Neural progenitor cell (in vitro differentiated cells): ENCODE measurements at regions not wholly inside any gene's neighbourhood (a gene's known extent, or its start where the extent isn't known, plus 50 kb on each side); places are given as distances from the start of the nearest gene placed in this dataset.

Experiments
- DNase-seq: peaks from one replicate; pipeline ENCODE4 v3.0.0-alpha.2; 2016; ENCODE audit warnings: low spot score
- H2AFZ ChIP-seq: fragments of 200-600 bp; sonication (generic); replicated peaks from 2 replicates; pipeline ENCODE4 v1.6.1; 2016; ENCODE audit warnings: antibody characterized with exemption
- H3F3A ChIP-seq: fragments of 200-600 bp; sonication (generic); 2 replicates; pipeline ENCODE4 v1.6.1; 2016; ENCODE audit warnings: antibody characterized with exemption, low read depth
- H3K27ac ChIP-seq: fragments of 200-600 bp; sonication (generic); 2 replicates; pipeline ENCODE4 v1.5.1; 2016; ENCODE audit warnings: mild to moderate bottlenecking
- H3K27me3 ChIP-seq: fragments of 200-600 bp; sonication (generic); 2 replicates; pipeline ENCODE4 v1.6.1; 2016; ENCODE audit warnings: mild to moderate bottlenecking, moderate library complexity
- H3K36me3 ChIP-seq: fragments of 200-600 bp; sonication (generic); 2 replicates; pipeline ENCODE4 v1.5.1; 2016
- H3K4me1 ChIP-seq: fragments of 200-600 bp; sonication (generic); 2 replicates; pipeline ENCODE4 v1.6.1; 2016; ENCODE audit warnings: mixed run types
- H3K4me2 ChIP-seq: fragments of 200-600 bp; sonication (generic); 2 replicates; pipeline ENCODE4 v1.6.1; 2016
- H3K4me3 ChIP-seq: fragments of 200-600 bp; sonication (generic); 2 replicates; pipeline ENCODE4 v1.5.1; 2016
- H3K79me2 ChIP-seq: fragments of 200-600 bp; sonication (generic); 2 replicates; pipeline ENCODE4 v1.6.1; 2016; ENCODE audit warnings: low read depth
- H3K9ac ChIP-seq: fragments of 200-600 bp; sonication (generic); 2 replicates; pipeline ENCODE4 v1.6.1; 2016
- H3K9me3 ChIP-seq: fragments of 200-600 bp; sonication (generic); 2 replicates; pipeline ENCODE4 v1.5.1; 2016; ENCODE audit warnings: low read depth
- H4K20me1 ChIP-seq: fragments of 200-600 bp; sonication (generic); 2 replicates; pipeline ENCODE4 v1.6.1; 2016; ENCODE audit warnings: low read depth
- H3K27ac Mint-ChIP-seq: 3 replicates; pipeline ENCODE4 v1.8.0; 2021; ENCODE audit warnings: mixed read lengths
- H3K27me3 Mint-ChIP-seq: 2 replicates; pipeline ENCODE4 v1.8.0; 2022; ENCODE audit warnings: low read depth, mild to moderate bottlenecking, inconsistent platforms, moderate library complexity, mixed read lengths; ENCODE audit not compliant: insufficient read depth
- H3K36me3 Mint-ChIP-seq: 3 replicates; pipeline ENCODE4 v1.8.0; 2021; ENCODE audit warnings: mixed read lengths
- H3K4me1 Mint-ChIP-seq: 3 replicates; pipeline ENCODE4 v1.8.0; 2021; ENCODE audit warnings: mixed read lengths
- H3K4me3 Mint-ChIP-seq: 3 replicates; pipeline ENCODE4 v1.8.0; 2021; ENCODE audit warnings: mild to moderate bottlenecking, moderate library complexity, mixed read lengths
- H3K9me3 Mint-ChIP-seq: 3 replicates; pipeline ENCODE4 v1.8.0; 2020; ENCODE audit warnings: mixed read lengths
- CTCF ChIP-seq: fragments of 200-600 bp; sonication (generic); IDR thresholded peaks from 2 replicates; pipeline ENCODE4 v1.5.1; 2017; ENCODE audit warnings: antibody characterized with exemption, mild to moderate bottlenecking
- EZH2 ChIP-seq: fragments of 200-600 bp; sonication (generic); IDR thresholded peaks from 2 replicates; pipeline ENCODE4 v1.6.1; 2017; ENCODE audit warnings: antibody characterized with exemption, mild to moderate bottlenecking, moderate library complexity
- EZH2phosphoT487 ChIP-seq: fragments of 200-600 bp; sonication (generic); IDR thresholded peaks from 2 replicates; pipeline ENCODE4 v1.6.1; 2017; ENCODE audit warnings: antibody characterized with exemption

DNA sequence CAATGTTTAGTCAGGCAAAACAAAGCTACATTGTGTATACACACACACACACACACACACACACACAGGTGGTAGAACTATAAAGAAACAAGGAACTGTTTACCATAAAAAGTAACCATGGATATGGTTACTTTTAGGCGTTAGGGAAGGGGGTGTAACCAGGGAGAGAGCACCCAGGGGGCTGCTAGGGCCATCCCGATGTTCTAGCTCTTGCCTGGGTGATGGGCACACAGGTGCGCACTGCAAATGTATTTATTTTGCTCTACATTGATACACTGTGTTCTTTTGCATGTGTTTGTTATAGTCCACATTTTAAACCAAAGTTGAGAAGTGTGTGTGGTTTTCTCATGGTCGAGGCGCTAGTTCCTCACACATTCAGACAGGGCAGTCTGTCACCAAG, 69.8 kb upstream of the MYCN start:
- Histone ChIP-seq H3K9me3 (no peaks in the 10 kb centered on the region), H3K9ac (no peak overlapping the region), H2AFZ (no peak overlapping the region), H3K36me3 (no peaks in the 10 kb centered on the region), H3F3A (no peaks in the 10 kb centered on the region), H3K27ac (no peak overlapping the region), H3K79me2 (no peaks in the 10 kb centered on the region), H3K4me3 (no peak overlapping the region), H3K4me2 (no peak overlapping the region), H3K4me1 (no peaks in the 10 kb centered on the region), H3K27me3 (no peaks in the 10 kb centered on the region), H4K20me1 (no peaks in the 10 kb centered on the region)
- H3K4me1 Mint-ChIP-seq, result peaks cover 13% of the 10 kb centered on the region
- no peak for TF ChIP-seq CTCF
- no peak for TF ChIP-seq EZH2phosphoT487
- no peak for TF ChIP-seq EZH2
- peaks cover 12% of the 10 kb centered on the region for H3K9me3 Mint-ChIP-seq
- DNase-seq, result no peak
- no peak overlapping the region for H3K4me3 Mint-ChIP-seq
- H3K27ac Mint-ChIP-seq, result no peak overlapping the region
- H3K27me3 Mint-ChIP-seq, result peaks cover 2% of the 10 kb centered on the region
- no peaks in the 10 kb centered on the region for H3K36me3 Mint-ChIP-seq

DNA sequence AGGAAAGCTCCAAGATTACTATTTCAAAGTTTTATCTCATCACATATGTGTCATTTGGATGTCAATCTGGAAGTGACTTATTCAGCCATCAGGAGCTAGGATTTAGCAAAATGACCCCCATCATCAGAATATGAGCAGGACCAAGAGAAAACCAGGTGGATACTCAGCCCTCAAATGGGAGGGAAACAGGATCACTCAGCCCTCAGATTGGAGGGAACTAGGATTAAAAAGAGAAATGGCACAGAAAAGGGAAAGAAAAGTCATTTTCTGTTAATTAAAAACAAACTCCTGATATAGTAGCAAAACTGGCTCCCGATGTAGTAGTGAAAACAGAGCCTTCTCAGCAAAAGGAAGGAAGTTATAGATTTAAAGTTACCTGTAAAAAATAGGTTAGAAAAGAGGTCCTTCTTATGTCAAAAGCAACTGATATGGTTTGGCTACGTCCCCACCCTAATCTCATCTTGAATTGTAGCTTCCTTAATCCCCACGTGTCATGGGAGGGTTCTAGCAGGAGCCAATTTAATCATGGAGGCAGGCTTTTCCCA, 69.0 kb upstream of the MYCN start:
- Mint-ChIP-seq H3K4me3 (no peak overlapping the region), H3K27me3 (peaks cover 2% of the 10 kb centered on the region), H3K36me3 (no peaks in the 10 kb centered on the region), H3K27ac (no peak overlapping the region), H3K4me1 (peaks cover 13% of the 10 kb centered on the region), H3K9me3 (peaks cover 12% of the 10 kb centered on the region)
- no peak overlapping the region for H3K4me3 ChIP-seq
- no peaks in the 10 kb centered on the region for H3F3A ChIP-seq
- no peak for DNase-seq
- H3K27me3 ChIP-seq, result no peaks in the 10 kb centered on the region
- H3K9me3 ChIP-seq, result no peaks in the 10 kb centered on the region
- no peaks in the 10 kb centered on the region for H3K4me1 ChIP-seq
- no peaks in the 10 kb centered on the region for H3K36me3 ChIP-seq
- no peaks in the 10 kb centered on the region for H4K20me1 ChIP-seq
- H3K4me2 ChIP-seq, result no peak overlapping the region
- no peak for TF ChIP-seq EZH2
- no peak for TF ChIP-seq EZH2phosphoT487
- no peak for TF ChIP-seq CTCF
- no peak overlapping the region for H2AFZ ChIP-seq
- H3K79me2 ChIP-seq, result no peaks in the 10 kb centered on the region
- no peak overlapping the region for H3K9ac ChIP-seq
- H3K27ac ChIP-seq, result no peak overlapping the region

- H3K4me3 Mint-ChIP-seq, result no peak overlapping the region
- Histone ChIP-seq H3K36me3 (no peaks in the 10 kb centered on the region), H3K4me3 (no peak overlapping the region), H2AFZ (no peak overlapping the region), H3K9me3 (no peaks in the 10 kb centered on the region), H3K27me3 (no peaks in the 10 kb centered on the region), H3K79me2 (no peaks in the 10 kb centered on the region), H3K27ac (no peak overlapping the region), H3K9ac (no peak overlapping the region), H4K20me1 (no peaks in the 10 kb centered on the region), H3K4me2 (no peak overlapping the region), H3K4me1 (no peaks in the 10 kb centered on the region), H3F3A (no peaks in the 10 kb centered on the region)
- H3K27ac Mint-ChIP-seq, result no peak overlapping the region
- H3K27me3 Mint-ChIP-seq, result no peaks in the 10 kb centered on the region
- no peaks in the 10 kb centered on the region for H3K36me3 Mint-ChIP-seq
- DNase-seq, result no peak
- no peak for TF ChIP-seq CTCF
- H3K4me1 Mint-ChIP-seq, result peaks cover 13% of the 10 kb centered on the region
- peaks cover 24% of the 10 kb centered on the region for H3K9me3 Mint-ChIP-seq
Measured at GRCh38 chr2:15872854-15873253, 67.5 kb upstream of the MYCN start.
